ENCODE measurements at regions not wholly inside any gene's neighbourhood (a gene's known extent, or its start where the extent isn't known, plus 50 kb on each side); places are given as distances from the start of the nearest gene placed in this dataset.

- peaks cover 14% of the 10 kb centered on the region for H3K4me1 ChIP-seq (ENCODE audit: low read length)
- no peak overlapping the region for H3K4me3 ChIP-seq (ENCODE audit: low read length)
- no peak overlapping the region for H3K4me2 ChIP-seq (ENCODE audit: low read depth, low read length, poor library complexity, severe bottlenecking)
- H4K20me1 ChIP-seq (ENCODE audit: insufficient read depth, low read depth, low read length) = no peaks in the 10 kb centered on the region
- no peaks in the 10 kb centered on the region for H3K9me2 ChIP-seq (replicated peaks; ENCODE audit: insufficient read depth, low read length)
- no peak for DNase-seq
- no peaks in the 10 kb centered on the region for H3K9me3 ChIP-seq (ENCODE audit: low read length)
- H3K9ac ChIP-seq (ENCODE audit: low read length) = no peak overlapping the region
- H2AFZ ChIP-seq (ENCODE audit: low read length) = no peak overlapping the region
- no peak overlapping the region for H3K27ac ChIP-seq (ENCODE audit: low read length)
- H3K79me2 ChIP-seq (ENCODE audit: low read length) = no peaks in the 10 kb centered on the region
- no peaks in the 10 kb centered on the region for H3K36me3 ChIP-seq (ENCODE audit: insufficient read depth, low read length)
- no peaks in the 10 kb centered on the region for H3K27me3 ChIP-seq (ENCODE audit: low read length)
These were observed 180.0 kb upstream of the CCDC150 start for GRCh38 chr2:196459539-196459938.

GRCh38 chr2:196463706-196464105 lies 175.8 kb upstream of the CCDC150 start:
- Histone ChIP-seq H4K20me1 (ENCODE audit: insufficient read depth, low read depth, low read length) (no peaks in the 10 kb centered on the region), H3K79me2 (ENCODE audit: low read length) (no peaks in the 10 kb centered on the region), H3K4me3 (ENCODE audit: low read length) (no peak overlapping the region), H3K4me1 (ENCODE audit: low read length) (peaks cover 14% of the 10 kb centered on the region), H3K4me2 (ENCODE audit: low read depth, low read length, poor library complexity, severe bottlenecking) (peak overlapping the region; percentile 15), H3K9ac (ENCODE audit: low read length) (no peak overlapping the region), H3K36me3 (ENCODE audit: insufficient read depth, low read length) (no peaks in the 10 kb centered on the region), H3K27me3 (ENCODE audit: low read length) (no peaks in the 10 kb centered on the region), H3K27ac (ENCODE audit: low read length) (no peak overlapping the region), H3K9me3 (ENCODE audit: low read length) (no peaks in the 10 kb centered on the region), H3K9me2 (replicated peaks; ENCODE audit: insufficient read depth, low read length) (no peaks in the 10 kb centered on the region), H2AFZ (ENCODE audit: low read length) (no peak overlapping the region)
- DNase-seq = no peak

- Histone ChIP-seq H3K9me3 (ENCODE audit: low read length) (no peaks in the 10 kb centered on the region), H2AFZ (ENCODE audit: low read length) (no peak overlapping the region), H3K27ac (ENCODE audit: low read length) (no peak overlapping the region), H3K27me3 (ENCODE audit: low read length) (no peaks in the 10 kb centered on the region), H4K20me1 (ENCODE audit: insufficient read depth, low read depth, low read length) (no peaks in the 10 kb centered on the region), H3K9ac (ENCODE audit: low read length) (no peak overlapping the region), H3K4me1 (ENCODE audit: low read length) (peaks cover 14% of the 10 kb centered on the region), H3K4me3 (ENCODE audit: low read length) (no peak overlapping the region), H3K36me3 (ENCODE audit: insufficient read depth, low read length) (no peaks in the 10 kb centered on the region), H3K9me2 (replicated peaks; ENCODE audit: insufficient read depth, low read length) (no peaks in the 10 kb centered on the region), H3K79me2 (ENCODE audit: low read length) (no peaks in the 10 kb centered on the region), H3K4me2 (ENCODE audit: low read depth, low read length, poor library complexity, severe bottlenecking) (no peak overlapping the region)
- DNase-seq = no peak
These were observed 175.2 kb upstream of the CCDC150 start for GRCh38 chr2:196464311-196464710.

GRCh38 chr2:196466581-196466980 lies 172.9 kb upstream of the CCDC150 start:
- Histone ChIP-seq H3K4me1 (ENCODE audit: low read length) (peaks cover 14% of the 10 kb centered on the region), H3K79me2 (ENCODE audit: low read length) (no peaks in the 10 kb centered on the region), H3K36me3 (ENCODE audit: insufficient read depth, low read length) (no peaks in the 10 kb centered on the region), H3K27me3 (ENCODE audit: low read length) (no peaks in the 10 kb centered on the region), H3K9me2 (replicated peaks; ENCODE audit: insufficient read depth, low read length) (no peaks in the 10 kb centered on the region), H3K27ac (ENCODE audit: low read length) (no peak overlapping the region), H3K9me3 (ENCODE audit: low read length) (no peaks in the 10 kb centered on the region), H3K4me3 (ENCODE audit: low read length) (no peak overlapping the region), H3K4me2 (ENCODE audit: low read depth, low read length, poor library complexity, severe bottlenecking) (no peak overlapping the region), H4K20me1 (ENCODE audit: insufficient read depth, low read depth, low read length) (no peaks in the 10 kb centered on the region), H3K9ac (ENCODE audit: low read length) (no peak overlapping the region), H2AFZ (ENCODE audit: low read length) (no peak overlapping the region)
- no peak for DNase-seq

- Histone ChIP-seq H3K9me2 (replicated peaks; ENCODE audit: insufficient read depth, low read length) (no peaks in the 10 kb centered on the region), H3K27ac (ENCODE audit: low read length) (no peak overlapping the region), H3K27me3 (ENCODE audit: low read length) (no peaks in the 10 kb centered on the region), H3K36me3 (ENCODE audit: insufficient read depth, low read length) (no peaks in the 10 kb centered on the region), H3K4me1 (ENCODE audit: low read length) (peaks cover 8% of the 10 kb centered on the region), H4K20me1 (ENCODE audit: insufficient read depth, low read depth, low read length) (no peaks in the 10 kb centered on the region), H3K9ac (ENCODE audit: low read length) (no peak overlapping the region), H2AFZ (ENCODE audit: low read length) (no peak overlapping the region), H3K9me3 (ENCODE audit: low read length) (no peaks in the 10 kb centered on the region), H3K79me2 (ENCODE audit: low read length) (no peaks in the 10 kb centered on the region), H3K4me3 (ENCODE audit: low read length) (no peak overlapping the region), H3K4me2 (ENCODE audit: low read depth, low read length, poor library complexity, severe bottlenecking) (no peak overlapping the region)
- peak; percentile 60 for DNase-seq
These were observed 171.1 kb upstream of the CCDC150 start for GRCh38 chr2:196468394-196468793.

GRCh38 chr2:196473617-196474016 lies 165.9 kb upstream of the CCDC150 start:
- H3K4me2 ChIP-seq (ENCODE audit: low read depth, low read length, poor library complexity, severe bottlenecking) = no peak overlapping the region
- no peaks in the 10 kb centered on the region for H4K20me1 ChIP-seq (ENCODE audit: insufficient read depth, low read depth, low read length)
- H3K4me3 ChIP-seq (ENCODE audit: low read length) = no peak overlapping the region
- no peak overlapping the region for H2AFZ ChIP-seq (ENCODE audit: low read length)
- no peaks in the 10 kb centered on the region for H3K9me3 ChIP-seq (ENCODE audit: low read length)
- no peaks in the 10 kb centered on the region for H3K9me2 ChIP-seq (replicated peaks; ENCODE audit: insufficient read depth, low read length)
- no peaks in the 10 kb centered on the region for H3K36me3 ChIP-seq (ENCODE audit: insufficient read depth, low read length)
- no peak overlapping the region for H3K9ac ChIP-seq (ENCODE audit: low read length)
- H3K27ac ChIP-seq (ENCODE audit: low read length) = no peak overlapping the region
- H3K4me1 ChIP-seq (ENCODE audit: low read length) = no peaks in the 10 kb centered on the region
- no peaks in the 10 kb centered on the region for H3K79me2 ChIP-seq (ENCODE audit: low read length)
- H3K27me3 ChIP-seq (ENCODE audit: low read length) = no peaks in the 10 kb centered on the region
- no peak for DNase-seq

- Histone ChIP-seq H3K4me3 (ENCODE audit: low read length) (no peak overlapping the region), H3K9ac (ENCODE audit: low read length) (no peak overlapping the region), H3K27ac (ENCODE audit: low read length) (no peak overlapping the region), H2AFZ (ENCODE audit: low read length) (no peak overlapping the region), H3K79me2 (ENCODE audit: low read length) (no peaks in the 10 kb centered on the region), H4K20me1 (ENCODE audit: insufficient read depth, low read depth, low read length) (no peaks in the 10 kb centered on the region), H3K27me3 (ENCODE audit: low read length) (no peaks in the 10 kb centered on the region), H3K4me1 (ENCODE audit: low read length) (no peaks in the 10 kb centered on the region), H3K4me2 (ENCODE audit: low read depth, low read length, poor library complexity, severe bottlenecking) (no peak overlapping the region), H3K9me3 (ENCODE audit: low read length) (no peaks in the 10 kb centered on the region), H3K9me2 (replicated peaks; ENCODE audit: insufficient read depth, low read length) (no peaks in the 10 kb centered on the region), H3K36me3 (ENCODE audit: insufficient read depth, low read length) (no peaks in the 10 kb centered on the region)
- DNase-seq = no peak
These were observed 163.9 kb upstream of the CCDC150 start for GRCh38 chr2:196475611-196476010.

GRCh38 chr2:196478588-196478987 lies 160.9 kb upstream of the CCDC150 start:
- no peaks in the 10 kb centered on the region for H3K79me2 ChIP-seq (ENCODE audit: low read length)
- H4K20me1 ChIP-seq (ENCODE audit: insufficient read depth, low read depth, low read length) = no peaks in the 10 kb centered on the region
- H2AFZ ChIP-seq (ENCODE audit: low read length) = no peak overlapping the region
- no peaks in the 10 kb centered on the region for H3K27me3 ChIP-seq (ENCODE audit: low read length)
- no peaks in the 10 kb centered on the region for H3K4me1 ChIP-seq (ENCODE audit: low read length)
- no peak overlapping the region for H3K27ac ChIP-seq (ENCODE audit: low read length)
- H3K36me3 ChIP-seq (ENCODE audit: insufficient read depth, low read length) = no peaks in the 10 kb centered on the region
- no peak overlapping the region for H3K4me2 ChIP-seq (ENCODE audit: low read depth, low read length, poor library complexity, severe bottlenecking)
- no peaks in the 10 kb centered on the region for H3K9me3 ChIP-seq (ENCODE audit: low read length)
- H3K9ac ChIP-seq (ENCODE audit: low read length) = no peak overlapping the region
- no peak for DNase-seq
- no peaks in the 10 kb centered on the region for H3K9me2 ChIP-seq (replicated peaks; ENCODE audit: insufficient read depth, low read length)
- no peak overlapping the region for H3K4me3 ChIP-seq (ENCODE audit: low read length)

GRCh38 chr2:196479350-196479749 lies 160.2 kb upstream of the CCDC150 start:
- Histone ChIP-seq H3K36me3 (ENCODE audit: insufficient read depth, low read length) (no peaks in the 10 kb centered on the region), H3K4me1 (ENCODE audit: low read length) (no peaks in the 10 kb centered on the region), H4K20me1 (ENCODE audit: insufficient read depth, low read depth, low read length) (no peaks in the 10 kb centered on the region), H3K4me3 (ENCODE audit: low read length) (no peak overlapping the region), H3K27me3 (ENCODE audit: low read length) (no peaks in the 10 kb centered on the region), H3K79me2 (ENCODE audit: low read length) (no peaks in the 10 kb centered on the region), H3K9me3 (ENCODE audit: low read length) (no peaks in the 10 kb centered on the region), H2AFZ (ENCODE audit: low read length) (no peak overlapping the region), H3K27ac (ENCODE audit: low read length) (no peak overlapping the region), H3K9ac (ENCODE audit: low read length) (no peak overlapping the region), H3K9me2 (replicated peaks; ENCODE audit: insufficient read depth, low read length) (no peaks in the 10 kb centered on the region), H3K4me2 (ENCODE audit: low read depth, low read length, poor library complexity, severe bottlenecking) (no peak overlapping the region)
- DNase-seq = no peak

Data from Karpas-422 (cell line).